DND-41 (cell line): ENCODE measurements at regions not wholly inside any gene's neighbourhood (a gene's known extent, or its start where the extent isn't known, plus 50 kb on each side); places are given as distances from the start of the nearest gene placed in this dataset.

Experiments
- CTCF ChIP-seq: IDR thresholded peaks from 2 replicates; pipeline ENCODE4 v1.5.1; 2012; ENCODE audit warnings: borderline replicate concordance, low read length, moderate library complexity, mild to moderate bottlenecking; ENCODE audit not compliant: poor library complexity, severe bottlenecking; ENCODE audit errors: extremely low read depth
- EZH2 ChIP-seq: IDR thresholded peaks from 3 replicates; pipeline ENCODE4 v1.6.1; 2012; ENCODE audit warnings: borderline replicate concordance, low read depth, mild to moderate bottlenecking, moderate library complexity, low read length, inconsistent platforms; ENCODE audit not compliant: severe bottlenecking

GRCh38 chr22:49077036-49077393 lies 750.7 kb downstream of the BRD1 start:
- no peak for TF ChIP-seq CTCF
- no peak for TF ChIP-seq EZH2
